Stimulated activated CD4-positive, alpha-beta T cell treated with anti-CD3 and anti-CD28 coated beads, Interleukin-1b, Interleukin-23, amount 100 ng/mL, for 1 hour (primary cell): ENCODE measurements at regions not wholly inside any gene's neighbourhood (a gene's known extent, or its start where the extent isn't known, plus 50 kb on each side); places are given as distances from the start of the nearest gene placed in this dataset.
"Not testable (repeated sequence)": the region's sequence is repeated elsewhere in the genome, so short reads cannot be mapped to it uniquely, and the experiment has no call there.

Experiments
- DNase-seq, 2 donors: peaks; one replicate each; pipeline ENCODE4 v3.0.0-alpha.2; 2020; ENCODE audit warnings: low read depth in 2 of 2

DNA sequence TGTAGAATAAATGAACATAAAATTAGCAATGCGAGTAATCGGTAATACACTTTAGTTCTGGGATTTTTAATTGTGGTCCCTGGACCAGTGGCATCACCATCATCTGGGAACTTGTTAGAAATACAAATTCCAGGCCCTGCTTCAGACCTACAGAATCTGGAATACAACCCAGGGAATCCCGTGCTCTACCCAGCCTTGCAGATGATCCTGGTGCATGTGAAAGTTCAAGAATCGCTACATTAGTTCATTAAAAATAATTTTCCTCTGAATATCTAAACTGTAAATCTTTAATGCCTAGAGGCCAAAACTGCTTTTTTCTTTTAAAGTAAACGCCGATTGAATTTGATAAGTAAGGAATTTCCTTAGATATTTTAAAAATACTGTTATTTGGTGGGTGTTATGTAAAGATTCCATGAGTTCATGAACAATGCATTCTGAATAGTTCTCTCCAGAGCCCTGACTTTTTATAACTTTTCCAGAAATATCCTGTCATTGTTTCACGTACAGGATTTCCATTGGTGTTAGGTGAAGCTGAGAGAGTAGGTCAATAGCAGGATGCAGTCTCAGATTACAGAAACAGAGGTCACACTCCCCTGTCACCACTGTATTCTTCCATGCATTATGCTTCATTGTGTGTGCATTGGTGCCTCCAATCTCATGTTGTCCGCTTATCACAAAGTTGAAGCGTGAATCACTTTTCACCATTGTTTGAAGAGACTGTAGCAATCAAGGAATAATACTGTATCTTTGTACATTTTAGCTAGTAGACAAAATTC lies 596.5 kb upstream of the KLF12 start:
- no peak for DNase-seq

DNA sequence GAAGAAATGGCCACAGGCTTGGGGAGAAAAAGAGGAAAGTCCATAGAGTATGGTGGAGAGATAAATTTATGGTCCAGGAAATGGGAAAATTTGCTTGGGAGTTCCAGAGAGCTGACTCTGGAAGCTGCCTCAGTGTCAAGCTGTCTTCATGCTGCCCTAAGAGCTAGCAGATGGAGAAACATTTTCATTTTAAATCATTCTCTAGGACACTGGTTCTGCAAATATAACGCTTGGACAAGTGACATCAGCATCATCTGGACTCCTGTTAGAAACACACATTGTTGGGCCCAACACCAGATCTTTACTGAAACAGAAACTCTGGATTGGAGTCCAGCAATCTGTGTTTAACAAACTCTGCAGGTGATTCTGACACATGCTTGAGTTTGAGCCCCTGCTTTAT lies 592.0 kb upstream of the KLF12 start:
- no peak for DNase-seq

GRCh38 chr13:74718232-74718842 lies 584.1 kb upstream of the KLF12 start:
- DNase-seq = not testable (repeated sequence)

DNA sequence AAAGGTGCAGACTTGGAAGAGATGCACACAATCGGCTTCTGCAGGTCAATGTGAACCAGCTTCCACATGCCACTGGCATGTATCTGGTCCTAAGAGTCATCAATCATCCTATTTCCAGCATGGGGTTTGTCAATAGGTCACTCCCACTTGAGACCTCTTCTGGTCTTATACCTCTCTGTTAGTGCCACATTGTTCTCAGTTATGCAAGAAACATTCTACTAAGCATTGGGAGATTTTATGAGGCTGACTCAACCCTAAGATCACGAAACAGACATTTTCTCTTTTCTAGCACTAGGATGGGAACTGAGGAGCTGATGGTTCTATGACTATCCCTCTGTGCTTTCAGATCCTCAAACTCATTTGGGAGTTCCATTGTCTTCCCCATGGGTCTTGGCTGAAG lies 581.5 kb upstream of the KLF12 start:
- no peak for DNase-seq

DNA sequence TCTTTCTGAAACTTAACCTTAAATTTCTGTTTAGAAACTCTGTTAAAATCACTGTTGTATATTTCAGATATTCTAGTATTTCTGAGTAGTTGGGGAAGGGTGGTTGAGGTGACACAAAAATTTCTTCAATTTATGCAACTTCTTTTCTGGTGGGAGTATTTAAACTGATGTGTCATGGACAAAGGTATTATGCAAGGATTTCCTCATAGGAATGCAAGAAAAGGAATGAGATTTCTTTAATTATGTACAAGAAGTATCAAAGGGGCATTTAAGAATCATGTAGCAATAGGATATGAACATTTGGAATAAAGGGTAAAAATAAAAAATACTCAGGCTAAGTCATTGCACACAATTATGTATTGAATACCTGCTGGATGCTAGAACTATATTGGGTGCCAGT lies 575.8 kb upstream of the KLF12 start:
- no peak for DNase-seq

GRCh38 chr13:74709226-74709625 lies 575.0 kb upstream of the KLF12 start:
- no peak for DNase-seq

- DNase-seq = no peak
Measured at GRCh38 chr13:74708629-74709028, 574.4 kb upstream of the KLF12 start.

DNA sequence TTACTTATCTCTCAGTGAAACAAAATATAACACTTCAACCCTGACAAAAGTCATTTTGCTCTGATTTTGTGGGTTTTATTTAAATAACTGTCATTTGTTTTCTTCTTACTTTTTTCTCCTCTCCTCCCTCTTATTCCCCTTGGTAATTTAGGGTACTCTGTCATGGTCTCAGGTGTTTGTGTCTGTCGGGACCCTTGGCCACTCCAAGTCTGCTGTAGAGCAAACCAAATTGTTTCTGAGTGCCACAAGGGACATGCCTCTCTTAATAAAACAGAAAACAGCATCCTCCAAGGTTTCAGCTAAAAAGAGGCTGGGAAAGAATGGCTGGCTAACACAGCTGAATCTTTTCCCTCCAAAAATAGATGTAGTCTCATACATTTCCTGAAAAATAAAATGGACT lies 573.1 kb upstream of the KLF12 start:
- no peak for DNase-seq

DNA sequence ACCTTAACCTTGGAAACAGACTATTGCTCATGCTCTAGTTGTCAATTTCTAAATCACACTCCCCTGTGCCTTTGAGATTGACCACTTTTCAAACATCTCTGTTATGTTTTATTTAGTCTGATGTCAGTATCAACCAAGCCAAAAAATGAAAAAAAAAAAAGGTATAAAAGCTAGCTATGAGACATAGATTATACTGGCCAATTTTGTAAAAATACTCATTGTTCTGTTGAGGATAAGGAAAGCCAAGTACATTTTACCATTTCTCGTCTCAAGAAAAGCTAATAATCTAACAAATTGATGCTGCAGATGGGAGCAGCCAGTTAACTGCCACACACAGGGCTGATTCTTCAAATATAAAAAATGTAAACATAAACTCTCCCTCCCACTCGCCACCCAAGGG lies 572.6 kb upstream of the KLF12 start:
- DNase-seq = no peak

DNA sequence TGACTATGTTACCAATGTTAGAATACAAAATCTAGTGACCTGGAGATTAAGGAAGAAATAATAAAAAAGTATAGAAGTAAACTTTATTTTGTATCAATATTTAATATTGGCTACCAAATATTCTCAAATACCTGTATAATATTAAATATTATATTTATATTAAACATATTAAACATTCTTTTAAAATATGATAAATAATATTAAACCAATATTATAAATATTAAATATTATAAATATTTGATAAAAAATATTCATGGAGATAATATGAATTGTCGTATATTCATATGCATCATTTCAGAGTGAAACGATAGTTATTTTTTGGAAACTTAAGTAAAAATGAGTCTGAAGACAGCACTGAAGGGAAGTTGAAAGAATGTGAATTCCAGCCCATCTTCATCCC lies 571.2 kb upstream of the KLF12 start:
- no peak for DNase-seq

- DNase-seq = no peak
Measured at GRCh38 chr13:74703855-74704387, 569.7 kb upstream of the KLF12 start.

- DNase-seq = no peak
Measured at GRCh38 chr13:74696148-74696922, 562.1 kb upstream of the KLF12 start.

GRCh38 chr13:74695021-74695800 lies 561.0 kb upstream of the KLF12 start:
- DNase-seq = no peak

- DNase-seq = no peak
Measured at GRCh38 chr13:74687442-74688182, 553.4 kb upstream of the KLF12 start.

- DNase-seq = no peak
Measured at GRCh38 chr13:74683411-74683810, 549.2 kb upstream of the KLF12 start.

- DNase-seq = no peak
Measured at GRCh38 chr13:74682746-74683145, 548.5 kb upstream of the KLF12 start.

DNA sequence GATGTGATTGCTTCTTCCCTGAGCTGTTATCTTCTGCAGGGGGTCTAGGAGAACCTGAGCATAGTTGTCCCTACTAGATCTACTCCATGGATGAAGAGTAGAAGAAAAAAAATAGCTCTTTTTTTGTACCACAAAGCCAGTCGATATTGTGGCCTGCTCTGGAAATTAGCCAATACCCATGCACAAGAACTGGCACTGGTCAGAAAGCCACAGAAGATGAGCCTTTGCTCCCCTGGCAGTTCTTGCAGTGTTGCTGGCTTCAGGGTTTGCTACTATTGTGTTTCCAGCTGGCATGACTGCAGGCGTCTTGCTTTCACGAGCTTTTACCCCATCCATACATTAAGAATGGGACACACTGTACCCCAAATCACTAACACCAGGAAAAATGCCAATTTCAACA lies 547.7 kb upstream of the KLF12 start:
- no peak for DNase-seq

DNA sequence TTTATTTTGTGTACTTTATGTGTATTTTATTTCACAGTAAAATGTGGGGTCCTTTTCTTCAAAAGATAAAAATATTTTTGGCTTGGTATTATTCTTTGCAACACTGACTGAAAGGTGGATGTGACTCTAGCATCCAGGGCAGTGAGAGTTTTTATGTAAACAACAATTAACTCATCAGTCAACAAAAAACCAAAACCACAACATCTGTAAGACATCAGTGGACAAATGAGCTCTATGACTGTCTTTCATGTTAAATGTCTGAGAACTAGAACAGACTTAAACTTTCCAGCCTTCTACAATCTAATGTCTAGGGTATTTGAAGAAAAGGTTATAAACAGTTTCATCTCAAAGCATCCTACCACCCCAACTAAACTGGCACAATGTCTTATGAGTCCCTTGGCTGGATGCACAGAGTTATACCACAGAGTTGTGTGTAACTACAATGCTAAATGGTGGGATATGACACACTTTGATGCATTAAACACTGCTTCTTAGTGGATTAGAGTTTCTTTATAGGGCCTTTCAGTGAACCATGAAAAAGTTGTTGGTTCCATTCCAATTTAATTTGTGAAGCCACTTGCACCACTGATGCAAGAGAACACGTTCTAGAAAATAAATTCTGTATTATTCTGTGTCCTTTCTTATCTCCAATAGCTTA lies 544.2 kb upstream of the KLF12 start:
- DNase-seq = no peak

DNA sequence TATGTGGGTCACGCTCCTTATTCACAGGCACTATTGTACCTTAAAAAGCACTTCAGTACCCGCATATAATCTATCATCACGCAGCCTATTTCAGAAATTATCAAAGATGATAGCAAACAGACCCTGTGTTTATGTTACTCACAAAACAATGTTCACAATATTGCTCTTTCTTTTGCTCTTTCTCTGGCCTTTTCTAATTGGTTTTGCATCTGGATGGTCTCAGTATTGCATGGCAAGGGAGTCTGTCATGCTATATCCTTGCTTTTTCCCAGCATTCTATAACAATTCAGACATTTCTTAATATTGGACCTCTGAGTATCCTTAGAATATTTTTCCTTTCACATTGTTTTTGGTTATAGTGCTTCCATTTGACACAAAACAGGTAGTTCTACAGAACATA lies 541.8 kb upstream of the KLF12 start:
- DNase-seq = no peak

DNA sequence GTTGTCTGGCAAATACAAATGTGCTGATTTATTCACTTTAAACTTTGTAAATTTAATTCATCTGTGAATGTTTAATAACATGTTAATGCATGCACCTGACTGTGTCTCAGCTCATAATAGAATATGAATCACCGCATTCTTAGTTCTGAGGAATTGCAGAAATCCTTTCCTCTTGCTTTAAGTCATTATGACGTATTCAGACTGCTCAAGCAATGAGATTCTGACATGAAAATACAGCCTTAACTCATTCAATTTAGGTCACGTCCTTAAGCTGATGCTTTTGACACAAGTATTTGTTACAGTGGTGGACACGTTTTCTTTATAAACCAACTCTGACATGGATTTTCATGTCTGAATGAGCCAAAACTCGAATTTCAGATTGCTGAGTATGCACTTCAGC lies 541.0 kb upstream of the KLF12 start:
- DNase-seq = no peak

DNA sequence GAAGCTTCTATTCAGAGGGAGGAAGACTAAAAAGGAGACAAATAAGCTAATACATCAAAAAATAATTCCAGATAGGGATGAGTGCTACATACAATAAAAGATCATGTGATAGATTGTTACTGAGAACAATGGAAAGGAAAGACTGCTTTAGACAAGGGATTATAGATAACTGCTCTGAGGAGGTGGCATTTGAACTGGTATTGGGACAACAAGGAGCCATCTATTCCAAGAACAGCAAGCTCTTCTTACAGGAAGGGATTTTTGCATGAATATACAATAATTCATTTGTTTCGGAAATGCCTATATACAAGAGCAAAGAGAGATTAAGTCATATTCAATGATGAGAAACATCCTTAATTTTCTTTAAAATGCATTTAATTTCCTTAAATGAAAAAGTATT lies 540.5 kb upstream of the KLF12 start:
- DNase-seq = no peak
